ENCODE measurements at regions not wholly inside any gene's neighbourhood (a gene's known extent, or its start where the extent isn't known, plus 50 kb on each side); places are given as distances from the start of the nearest gene placed in this dataset.

DNA sequence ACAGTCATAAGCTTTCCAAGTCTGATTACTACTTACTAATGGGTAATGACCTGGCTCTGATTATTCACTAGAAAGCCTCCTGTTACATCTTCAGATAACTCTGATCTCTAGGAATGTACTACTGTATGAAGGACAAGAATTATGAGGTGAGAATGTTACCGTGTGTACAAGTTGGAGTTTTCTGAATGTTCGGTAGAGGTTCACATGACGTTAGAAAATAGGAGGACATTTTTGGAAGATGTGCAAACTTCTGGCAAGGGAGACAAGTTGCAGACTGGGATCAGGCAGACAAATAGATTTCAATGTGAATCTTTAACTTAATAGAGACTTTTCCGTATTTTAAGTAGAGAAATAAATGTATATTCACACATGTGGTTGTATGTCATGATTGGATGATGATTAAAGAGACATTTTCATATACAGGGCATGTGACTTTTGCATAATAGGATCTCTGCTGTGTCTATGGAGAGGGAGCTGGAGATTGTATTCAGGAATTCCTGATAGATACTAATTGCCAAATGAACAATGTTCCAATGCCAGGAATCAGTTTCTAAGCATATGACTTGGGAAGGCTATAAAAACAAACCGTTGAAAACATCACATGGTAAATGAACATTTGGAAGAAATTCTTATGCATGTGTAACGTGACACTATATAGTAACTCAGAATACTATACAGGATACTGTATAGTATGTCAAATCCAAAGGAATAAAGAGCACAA is 1695.8 kb upstream of the PIK3C3 start:
- no peak for TF ChIP-seq EP300 (IDR thresholded peaks at IDR 0.05; ENCODE audit: low read depth)
- TF ChIP-seq, protein P1, sequence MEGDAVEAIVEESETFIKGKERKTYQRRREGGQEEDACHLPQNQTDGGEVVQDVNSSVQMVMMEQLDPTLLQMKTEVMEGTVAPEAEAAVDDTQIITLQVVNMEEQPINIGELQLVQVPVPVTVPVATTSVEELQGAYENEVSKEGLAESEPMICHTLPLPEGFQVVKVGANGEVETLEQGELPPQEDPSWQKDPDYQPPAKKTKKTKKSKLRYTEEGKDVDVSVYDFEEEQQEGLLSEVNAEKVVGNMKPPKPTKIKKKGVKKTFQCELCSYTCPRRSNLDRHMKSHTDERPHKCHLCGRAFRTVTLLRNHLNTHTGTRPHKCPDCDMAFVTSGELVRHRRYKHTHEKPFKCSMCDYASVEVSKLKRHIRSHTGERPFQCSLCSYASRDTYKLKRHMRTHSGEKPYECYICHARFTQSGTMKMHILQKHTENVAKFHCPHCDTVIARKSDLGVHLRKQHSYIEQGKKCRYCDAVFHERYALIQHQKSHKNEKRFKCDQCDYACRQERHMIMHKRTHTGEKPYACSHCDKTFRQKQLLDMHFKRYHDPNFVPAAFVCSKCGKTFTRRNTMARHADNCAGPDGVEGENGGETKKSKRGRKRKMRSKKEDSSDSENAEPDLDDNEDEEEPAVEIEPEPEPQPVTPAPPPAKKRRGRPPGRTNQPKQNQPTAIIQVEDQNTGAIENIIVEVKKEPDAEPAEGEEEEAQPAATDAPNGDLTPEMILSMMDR (IDR thresholded peaks at IDR 0.05) = no peak
